ENCODE measurements at regions not wholly inside any gene's neighbourhood (a gene's known extent, or its start where the extent isn't known, plus 50 kb on each side); places are given as distances from the start of the nearest gene placed in this dataset.

DNA sequence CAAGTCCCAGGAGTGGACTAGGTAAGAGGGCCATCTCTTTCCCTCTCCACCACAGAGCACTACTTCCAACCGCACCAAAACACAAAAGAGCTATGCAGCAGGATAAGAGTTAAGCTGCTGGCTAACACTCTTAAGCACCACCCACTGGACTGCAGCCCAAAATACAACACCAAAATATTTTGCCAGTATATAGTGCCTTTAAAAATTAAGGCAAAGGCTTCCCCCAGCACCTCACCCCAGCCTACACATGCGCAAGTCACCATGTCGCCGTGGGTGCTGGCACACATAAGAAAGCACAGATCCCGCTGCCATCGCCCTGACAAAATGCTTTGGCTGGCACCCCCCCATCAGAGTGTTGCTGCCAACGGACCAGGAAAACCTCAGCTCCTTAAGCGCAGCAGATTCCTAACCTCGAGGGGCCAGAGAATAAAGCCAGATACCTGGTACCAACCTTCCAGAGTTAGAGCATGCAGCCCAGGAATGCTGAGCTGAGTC is 608.3 kb downstream of the PCDH17 start:
- Histone ChIP-seq H3K4me3 (no peak overlapping the region), H3K27ac (no peak overlapping the region), H3K36me3 (replicated peaks in 1 of 2; ENCODE audit: insufficient read depth in 1 of 2, low read depth in 2 of 2) (no peaks in the 10 kb centered on the region), H3K9me3 (no peaks in the 10 kb centered on the region), H3K4me1 (no peaks in the 10 kb centered on the region), H3K27me3 (no peaks in the 10 kb centered on the region)
- ATAC-seq (no peak), DNase-seq (no peak)
- TF ChIP-seq POLR2A (IDR thresholded peaks at IDR 0.05) (no peak), CTCF (IDR thresholded peaks at IDR 0.05) (no peak)
- WGBS, 2 donors, result 82 to 83% methylated on average over 9 of the region's 9 CpGs
- intact Hi-C loops (cut with DNase I), result no loop called here

GRCh38 chr13:58247080-58247479 is 615.5 kb downstream of the PCDH17 start:
- DNase-seq, result no peak
- H3K4me3 ChIP-seq, result no peak overlapping the region

DNA sequence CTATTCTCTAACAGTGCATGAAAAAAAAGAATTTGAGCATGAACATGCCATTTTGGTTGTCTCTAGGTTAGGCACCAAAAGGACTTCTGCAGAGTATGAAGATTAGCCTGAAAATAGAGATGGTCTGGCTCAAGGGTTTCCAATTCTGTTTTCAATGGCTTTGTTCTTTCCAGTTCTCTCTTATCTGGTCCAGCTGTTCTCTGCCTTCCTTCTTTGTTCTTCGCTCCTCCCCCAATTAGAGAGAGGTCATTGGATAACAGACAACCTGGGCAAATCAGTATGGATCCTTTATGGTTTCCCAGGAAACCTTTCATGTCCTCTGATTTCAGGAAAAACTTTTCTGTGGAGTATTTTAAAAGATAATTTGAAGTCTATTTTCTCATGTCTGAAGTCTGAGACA is 623.4 kb downstream of the PCDH17 start:
- Histone ChIP-seq H3K36me3 (replicated peaks in 1 of 2; ENCODE audit: insufficient read depth in 1 of 2, low read depth in 2 of 2) (no peaks in the 10 kb centered on the region), H3K4me3 (no peak overlapping the region), H3K27ac (no peak overlapping the region), H3K27me3 (no peaks in the 10 kb centered on the region), H3K9me3 (no peaks in the 10 kb centered on the region), H3K4me1 (no peaks in the 10 kb centered on the region)
- DNase-seq, result no peak
- intact Hi-C loops (cut with DNase I), result no loop called here
- 62% methylated on average over 1 of the region's 1 CpG for WGBS, 2 donors
- no peak for ATAC-seq
- TF ChIP-seq CTCF (IDR thresholded peaks at IDR 0.05) (no peak), POLR2A (IDR thresholded peaks at IDR 0.05) (no peak)

More at GRCh38 chr13:58247080-58247479, 615.5 kb downstream of the PCDH17 start:
- Histone ChIP-seq H3K27me3 (no peaks in the 10 kb centered on the region), H3K4me1 (no peaks in the 10 kb centered on the region), H3K36me3 (replicated peaks in 1 of 2; ENCODE audit: insufficient read depth in 1 of 2, low read depth in 2 of 2) (no peaks in the 10 kb centered on the region), H3K27ac (no peak overlapping the region), H3K9me3 (no peaks in the 10 kb centered on the region)
- intact Hi-C loops (cut with DNase I), result no loop called here
- no peak for TF ChIP-seq POLR2A (IDR thresholded peaks at IDR 0.05)
- TF ChIP-seq CTCF (IDR thresholded peaks at IDR 0.05), result no peak
- ATAC-seq, result no peak
- 42 to 54% methylated on average over 2 of the region's 2 CpGs for WGBS, 2 donors

DNA sequence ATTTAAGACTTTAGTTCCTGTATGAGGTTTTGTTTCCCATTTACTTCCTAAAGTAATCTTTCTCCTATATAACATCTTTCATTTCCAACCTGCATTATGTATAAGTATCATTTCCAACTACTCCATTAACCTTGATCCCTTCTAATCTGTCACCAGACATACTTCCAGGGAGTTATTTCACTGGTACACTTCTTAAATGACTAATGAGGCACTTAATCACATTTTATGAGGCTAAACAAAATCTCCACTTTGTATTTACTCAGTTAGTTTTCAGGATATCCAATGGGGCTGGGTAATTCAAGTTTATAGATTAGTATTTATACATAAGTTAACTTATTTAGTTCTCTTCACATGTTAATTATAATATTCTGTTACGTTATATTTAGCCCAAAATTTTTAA is 634.7 kb downstream of the PCDH17 start:
- Histone ChIP-seq H3K4me3 (no peak overlapping the region), H3K27me3 (no peaks in the 10 kb centered on the region), H3K27ac (no peak overlapping the region), H3K9me3 (no peaks in the 10 kb centered on the region), H3K36me3 (replicated peaks in 1 of 2; ENCODE audit: insufficient read depth in 1 of 2, low read depth in 2 of 2) (no peaks in the 10 kb centered on the region), H3K4me1 (no peaks in the 10 kb centered on the region)
- intact Hi-C loops (cut with DNase I), result no loop called here
- WGBS, 2 donors, result 31 to 42% methylated on average over 1 of the region's 1 CpG
- DNase-seq (no peak), ATAC-seq (no peak)
- TF ChIP-seq POLR2A (IDR thresholded peaks at IDR 0.05) (no peak), CTCF (IDR thresholded peaks at IDR 0.05) (no peak)

DNA sequence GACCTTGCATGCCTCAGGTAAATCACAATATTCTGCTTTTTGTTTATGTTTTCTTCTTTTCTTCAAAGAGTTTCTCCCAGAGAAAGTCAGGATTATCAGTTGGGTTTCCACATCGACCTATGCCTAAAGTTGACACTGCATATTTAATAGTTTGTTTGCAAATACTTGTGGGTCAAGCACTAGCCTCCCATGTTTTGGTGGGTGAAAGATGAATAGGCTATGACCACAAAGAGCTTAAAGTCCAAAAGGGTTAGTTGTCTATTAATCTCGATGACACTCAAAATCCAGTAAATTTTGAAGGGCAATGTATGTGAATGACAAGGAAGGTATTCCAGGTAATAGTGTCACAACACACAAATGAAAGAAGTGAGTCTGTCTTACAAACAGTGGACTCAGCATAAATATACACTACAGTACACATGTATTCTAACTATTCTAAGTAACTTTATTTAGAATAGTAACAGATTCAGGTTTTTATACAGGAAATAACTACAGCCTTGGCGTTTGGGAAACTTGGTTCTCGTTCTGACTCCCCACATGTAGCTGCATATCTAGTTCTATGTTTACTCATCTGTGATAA is 667.1 kb downstream of the PCDH17 start:
- ATAC-seq, result no peak
- Histone ChIP-seq H3K27me3 (no peaks in the 10 kb centered on the region), H3K36me3 (replicated peaks in 1 of 2; ENCODE audit: insufficient read depth in 1 of 2, low read depth in 2 of 2) (no peaks in the 10 kb centered on the region), H3K4me3 (no peak overlapping the region), H3K27ac (no peak overlapping the region), H3K4me1 (peaks cover 10% of the 10 kb centered on the region), H3K9me3 (no peaks in the 10 kb centered on the region)
- TF ChIP-seq CTCF (IDR thresholded peaks at IDR 0.05) (no peak), POLR2A (IDR thresholded peaks at IDR 0.05) (no peak)
- WGBS, 2 donors, result 55 to 58% methylated on average over 4 of the region's 4 CpGs
- DNase-seq, result no peak
- intact Hi-C loops (cut with DNase I), result no loop called here
